Motor neuron (in vitro differentiated cells): ENCODE measurements at regions not wholly inside any gene's neighbourhood (a gene's known extent, or its start where the extent isn't known, plus 50 kb on each side); places are given as distances from the start of the nearest gene placed in this dataset.

Experiments
- ATAC-seq, 8 experiments: fragments of 200-7000 bp; cut with Tn5 transposase; replicated peaks in 6 of 8; 2 replicates each; pipeline ENCODE4 v1.8.0; 2021; ENCODE audit warnings: mild to moderate bottlenecking in 8 of 8, moderate library complexity in 8 of 8
- H3K27ac ChIP-seq, 2 donors: fragments of 250-450 bp; sonication (Bioruptor Pico); 2 replicates each; pipeline ENCODE4 v1.9.0; 2021; ENCODE audit warnings: antibody characterized with exemption in 2 of 2, mild to moderate bottlenecking in 2 of 2, moderate library complexity in 1 of 2
- H3K4me1 ChIP-seq, 2 donors: fragments of 250-450 bp; sonication (Bioruptor Pico); replicated peaks in 1 of 2; 2 replicates each; pipeline ENCODE4 v1.6.1; 2021; ENCODE audit warnings: antibody characterized with exemption in 2 of 2, mild to moderate bottlenecking in 2 of 2, moderate library complexity in 1 of 2
- H3K4me3 ChIP-seq, 5 donors: fragments of 250-450 bp; sonication (Bioruptor Pico); 2 replicates each; pipeline ENCODE4 v1.9.0; 2021; ENCODE audit warnings: antibody characterized with exemption in 5 of 5, mild to moderate bottlenecking in 5 of 5, moderate library complexity in 4 of 5
- WGBS, 10 experiments: fragments of 450-650 bp; shearing (Covaris generic); methylation state at CpG; one replicate each; pipeline ENCODE4 v1.0.0; 2022; 5-methylcytosine and 5-hydroxymethylcytosine counted together
- in situ Hi-C, 9 experiments: fragments of 400-800 bp; cut with MboI; loops; one replicate each; pipeline ENCODE4 v1.15.0; 2021; ENCODE audit warnings: low sequenced_read_pairs in 9 of 9, low pct_unique_long_range_greater_than_20kb in 2 of 9; ENCODE audit not compliant: unreplicated experiment in 9 of 9

DNA sequence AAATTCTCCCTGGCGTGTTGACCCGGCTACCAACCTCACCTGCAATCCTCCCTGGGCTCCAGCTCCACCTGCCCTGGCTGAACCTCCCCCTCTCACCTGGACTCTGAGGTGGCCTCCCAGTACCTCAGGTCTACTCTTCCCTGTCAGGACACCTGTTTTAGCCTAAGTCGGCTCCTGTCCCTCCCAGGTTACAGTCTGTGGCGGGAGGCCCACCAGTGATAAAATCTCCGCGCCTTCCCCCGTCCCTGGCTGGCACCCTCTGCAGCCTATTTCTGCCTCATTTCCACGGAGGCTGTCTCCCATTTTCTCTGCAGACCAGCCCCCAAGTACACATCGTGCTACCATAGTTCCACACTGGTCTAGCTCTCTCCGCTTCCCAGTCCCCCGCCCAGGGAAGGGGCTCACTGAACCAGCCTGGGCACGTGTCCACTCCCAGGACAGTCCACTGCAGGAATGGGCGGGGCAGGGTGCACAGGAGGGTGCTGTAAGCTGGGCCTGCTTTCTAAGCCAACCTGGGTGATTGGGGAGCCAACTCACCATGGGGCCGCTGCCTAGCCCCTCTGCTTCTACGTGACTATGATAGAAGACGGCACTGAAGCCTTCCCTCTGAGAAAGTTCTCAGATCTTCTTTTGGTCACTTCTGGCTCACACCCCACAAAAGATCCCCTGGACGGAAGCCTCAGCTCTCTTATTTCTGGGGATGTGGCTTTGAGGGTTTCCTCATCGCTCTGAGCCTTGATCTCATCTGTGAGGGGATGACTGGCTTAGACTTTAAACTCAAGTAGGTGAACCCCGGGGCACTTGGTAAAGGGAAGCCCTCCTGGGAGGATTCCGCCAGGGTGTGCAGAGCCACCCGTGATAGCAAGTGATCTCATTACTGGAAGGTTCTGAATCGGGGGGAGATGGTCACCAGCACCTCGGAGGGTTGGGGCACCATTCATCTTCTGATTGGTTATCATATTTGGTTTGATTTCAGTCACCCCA is 96.6 kb downstream of the NSMCE3 start:
- Histone ChIP-seq H3K27ac (no peak overlapping the region), H3K4me1 (peaks cover 0 to 2% of the 10 kb centered on the region in 2 donors), H3K4me3 (no peak overlapping the region)
- ATAC-seq: no peak
- in situ Hi-C loops: no loop called here
- WGBS, 10 experiments: 35 to 97% (median 80%) methylated on average over 1 to 17 of the region's 23 CpGs; no CpG with 5 or more reads in 1 of the 10 experiments

- in situ Hi-C loops: no loop called here
- Histone ChIP-seq H3K4me3 (no peak overlapping the region), H3K4me1 (no peaks in the 10 kb centered on the region), H3K27ac (no peak overlapping the region)
- peak in 1 of 8 experiments; percentile 26 for ATAC-seq
- WGBS, 10 experiments: 0 to 100% (median 78%) methylated on average over 1 to 3 of the region's 3 CpGs; no CpG with 5 or more reads in 4 of the 10 experiments
These were observed 99.1 kb downstream of the NSMCE3 start for GRCh38 chr15:29170521-29170920.
